HG03045 (cell line): ENCODE measurements at regions not wholly inside any gene's neighbourhood (a gene's known extent, or its start where the extent isn't known, plus 50 kb on each side); places are given as distances from the start of the nearest gene placed in this dataset.

ENCODE experiments used
- ATAC-seq: cut with Tn5 transposase; IDR thresholded peaks from one replicate; pipeline ENCODE4 v1.9.1; 2021; ENCODE audit warnings: mild to moderate bottlenecking, moderate library complexity; ENCODE audit not compliant: unreplicated experiment

GRCh38 chr10:128722947-128723346 lies 596.7 kb upstream of the MKI67 start:
- ATAC-seq, result no peak

- no peak for ATAC-seq
Measured at GRCh38 chr10:128723631-128724205, 597.5 kb upstream of the MKI67 start.

DNA sequence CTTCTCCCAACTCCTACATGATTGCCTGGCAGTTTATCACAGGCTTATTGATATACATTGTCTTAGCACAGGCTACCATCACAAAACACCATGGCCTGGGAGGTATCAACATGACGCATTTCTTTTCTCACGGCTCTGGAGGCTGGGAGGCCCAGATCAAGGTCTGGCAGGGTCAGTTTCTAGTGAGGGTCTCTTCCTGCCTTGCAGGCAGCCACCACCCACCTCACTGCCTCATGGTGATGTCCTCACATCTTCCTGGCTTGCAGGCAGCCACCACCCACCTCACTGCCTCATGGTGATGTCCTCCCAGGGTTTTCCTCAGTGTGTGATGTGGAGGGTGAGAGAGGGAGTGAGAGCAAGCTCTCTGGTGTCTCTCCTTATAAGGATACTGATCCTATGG lies 599.3 kb upstream of the MKI67 start:
- no peak for ATAC-seq

GRCh38 chr10:128727114-128727513 lies 600.9 kb upstream of the MKI67 start:
- no peak for ATAC-seq

GRCh38 chr10:128729910-128730420 lies 603.7 kb upstream of the MKI67 start:
- ATAC-seq, result no peak

DNA sequence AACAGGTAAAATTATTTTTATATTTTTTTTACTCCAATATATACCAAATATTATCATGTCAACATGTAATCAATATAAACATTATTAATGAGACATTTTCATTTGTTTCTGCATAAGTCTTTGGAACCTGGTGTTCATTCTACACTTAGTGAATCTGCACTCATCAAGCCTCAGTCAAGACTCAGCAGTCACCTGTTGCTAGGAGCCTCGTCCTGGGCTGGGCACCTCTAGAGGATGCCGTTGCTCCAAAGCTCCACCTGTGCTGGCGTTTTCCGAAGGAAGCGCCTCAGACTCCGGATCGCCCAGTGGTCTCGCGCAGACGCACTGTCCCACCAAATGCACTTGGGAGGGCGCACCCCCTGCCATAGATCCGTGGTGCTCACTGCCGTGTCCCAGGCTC lies 604.7 kb upstream of the MKI67 start:
- no peak for ATAC-seq

GRCh38 chr10:128734161-128734560 lies 607.9 kb upstream of the MKI67 start:
- no peak for ATAC-seq

GRCh38 chr10:128734734-128735133 lies 608.5 kb upstream of the MKI67 start:
- ATAC-seq, result no peak

DNA sequence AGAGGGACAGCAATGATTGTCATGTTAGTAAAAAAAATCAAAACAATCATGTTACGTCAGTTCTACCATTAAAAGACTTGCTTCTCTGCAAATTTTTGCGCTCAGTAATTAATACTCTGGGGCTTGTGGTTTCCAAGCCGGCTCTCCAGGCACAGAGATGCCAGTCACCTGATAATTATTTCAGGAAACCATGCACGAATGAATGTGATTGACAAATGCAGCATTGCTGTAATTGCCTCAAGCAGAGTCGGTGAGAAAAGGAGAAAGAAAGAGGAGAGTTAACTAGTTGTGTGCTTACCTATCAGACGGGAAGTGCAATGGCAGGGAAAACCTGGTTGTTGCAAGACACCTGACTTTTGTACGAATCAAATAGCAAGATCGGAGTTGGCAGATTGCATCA lies 609.8 kb upstream of the MKI67 start:
- no peak for ATAC-seq

GRCh38 chr10:128738386-128738915 lies 612.2 kb upstream of the MKI67 start:
- no peak for ATAC-seq

- ATAC-seq, result no peak
Measured at GRCh38 chr10:128739930-128740329, 613.7 kb upstream of the MKI67 start.

GRCh38 chr10:128741180-128741579 lies 615.0 kb upstream of the MKI67 start:
- no peak for ATAC-seq

DNA sequence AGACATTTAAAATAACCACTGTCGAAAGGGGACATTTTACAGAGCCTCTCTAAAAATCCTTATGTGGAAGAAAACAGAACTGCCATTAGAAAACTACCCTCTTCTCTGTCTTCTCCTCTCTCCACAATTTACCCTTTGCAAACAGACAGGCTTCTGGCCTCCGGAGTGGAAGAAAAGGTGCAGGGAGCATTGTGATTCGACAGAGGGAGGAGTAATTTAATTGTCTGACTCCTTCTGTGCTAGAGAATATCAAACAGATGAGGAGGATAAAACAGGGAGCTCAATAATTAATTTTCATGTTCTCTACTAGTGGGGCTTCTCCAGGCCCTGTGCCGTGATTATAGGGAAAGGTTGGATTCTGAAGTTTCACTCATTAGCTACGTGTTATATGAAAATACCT lies 615.5 kb upstream of the MKI67 start:
- ATAC-seq, result no peak

DNA sequence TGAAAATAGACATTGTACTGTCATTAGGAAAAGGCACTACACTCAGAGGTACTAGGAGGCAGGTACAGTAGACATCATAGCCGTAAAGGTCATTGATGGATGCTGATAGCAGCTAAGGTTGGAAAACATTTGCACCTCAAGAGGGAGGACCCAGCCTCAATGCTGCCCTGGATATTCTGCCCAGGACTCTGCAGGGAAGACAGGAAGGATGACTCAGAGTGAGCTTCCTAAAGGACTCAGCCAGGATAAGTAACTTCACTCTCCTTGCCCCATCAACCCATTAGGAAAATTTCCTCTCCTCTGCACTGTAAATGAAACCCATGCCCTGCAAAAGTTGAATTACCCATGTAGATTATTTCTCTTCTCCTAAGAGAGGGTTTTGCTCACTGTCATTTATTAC lies 617.9 kb upstream of the MKI67 start:
- ATAC-seq, result no peak

DNA sequence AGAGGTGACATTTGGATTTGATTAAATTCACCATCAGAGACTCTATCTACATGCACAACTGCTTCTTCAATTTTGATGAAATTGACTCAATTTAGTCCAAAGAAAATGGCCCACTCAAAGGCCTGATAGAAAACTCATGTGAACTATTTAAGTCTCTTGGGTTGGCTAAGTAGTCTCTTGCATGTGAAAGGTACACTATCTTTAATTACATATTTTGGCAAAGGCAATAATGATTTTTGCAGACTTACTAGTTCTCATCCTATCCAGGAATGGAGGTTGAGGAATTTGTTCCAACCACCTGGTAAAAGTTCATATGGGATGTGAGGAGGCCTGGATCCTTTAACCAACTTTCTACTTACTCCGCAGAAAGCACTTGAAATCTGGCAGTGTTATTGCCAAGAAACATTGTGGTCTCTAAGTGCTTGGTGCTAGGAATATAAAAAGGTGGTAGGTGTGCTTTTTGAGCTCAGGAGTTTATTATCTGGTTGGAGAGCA lies 618.6 kb upstream of the MKI67 start:
- no peak for ATAC-seq

- no peak for ATAC-seq
Measured at GRCh38 chr10:128747582-128748346, 621.5 kb upstream of the MKI67 start.

DNA sequence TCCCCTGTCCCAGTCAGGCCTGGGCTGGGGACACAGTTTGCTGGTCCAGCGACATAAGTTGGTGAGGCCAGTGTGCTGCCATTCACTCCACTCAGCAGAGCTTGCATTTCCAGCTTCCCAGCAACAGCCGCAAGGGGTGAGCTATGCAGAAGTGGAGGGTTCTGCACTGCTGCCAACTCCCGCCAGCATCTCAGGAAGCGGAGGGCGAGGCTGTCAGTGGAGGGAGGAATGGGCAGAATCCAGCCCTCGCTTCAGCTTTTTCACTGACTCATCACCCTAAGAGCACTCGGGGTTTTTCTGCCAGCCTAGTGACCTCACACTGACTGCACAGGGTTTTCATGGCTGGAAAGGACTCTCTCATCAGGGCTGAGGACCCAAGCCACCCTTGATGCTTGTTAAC lies 625.1 kb upstream of the MKI67 start:
- ATAC-seq, result no peak

DNA sequence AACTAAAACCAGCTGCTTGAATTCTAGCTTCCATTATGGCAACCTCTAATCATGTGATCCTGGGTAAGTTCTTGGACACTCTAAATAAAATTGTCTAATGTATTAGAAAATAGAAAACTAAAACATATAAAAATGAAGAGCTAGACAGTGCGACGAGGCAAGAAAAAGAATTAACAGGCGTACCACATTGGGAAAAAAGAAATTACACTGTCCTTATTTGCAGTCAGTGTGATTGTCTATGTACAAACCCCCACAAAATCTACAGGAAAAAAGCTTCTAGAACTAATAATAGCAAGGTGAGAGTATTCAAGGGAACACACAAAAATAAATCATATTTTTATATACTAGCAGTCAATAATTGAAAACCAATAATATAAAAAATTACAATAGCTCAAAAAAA lies 625.6 kb upstream of the MKI67 start:
- no peak for ATAC-seq

GRCh38 chr10:128759174-128759573 lies 633.0 kb upstream of the MKI67 start:
- no peak for ATAC-seq

GRCh38 chr10:128763588-128763987 lies 637.4 kb upstream of the MKI67 start:
- no peak for ATAC-seq

DNA sequence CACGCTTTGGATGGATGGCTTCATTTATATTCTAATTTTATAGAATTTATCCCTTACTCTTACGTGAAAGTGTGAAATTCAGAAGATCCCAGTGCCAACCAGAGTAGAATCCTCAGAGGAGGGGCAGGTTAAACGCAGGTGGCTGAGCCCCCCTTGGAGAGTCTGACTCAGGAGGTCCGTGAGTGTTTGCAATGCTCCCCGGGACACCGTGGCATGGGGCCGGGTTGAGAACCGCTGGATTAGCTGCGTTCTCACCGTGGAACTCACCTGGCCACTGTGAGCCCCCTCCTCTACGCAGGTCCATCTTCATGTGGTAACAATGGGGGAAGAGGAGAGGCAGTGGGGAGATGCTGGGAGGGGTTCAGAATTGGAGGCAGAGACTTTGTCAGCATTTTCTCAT lies 638.0 kb upstream of the MKI67 start:
- no peak for ATAC-seq

DNA sequence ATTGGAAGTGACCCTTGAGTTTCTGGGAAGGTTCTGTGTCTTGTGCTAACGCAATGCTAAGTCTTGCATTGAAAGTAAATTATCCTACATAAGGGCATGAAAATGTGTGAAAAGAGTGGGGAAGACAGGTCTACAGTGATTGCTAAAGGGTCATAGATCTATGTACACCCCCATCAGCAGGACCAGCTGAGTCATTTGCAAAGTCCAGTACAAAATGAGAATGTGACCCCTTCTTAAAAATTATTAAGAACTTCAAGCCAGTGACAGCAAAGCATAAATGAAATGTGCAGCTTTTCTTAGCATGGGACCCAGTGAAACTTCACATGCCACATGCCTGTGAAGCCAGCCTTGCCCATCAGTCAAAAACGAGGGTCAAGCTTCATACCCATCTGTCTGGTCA lies 640.7 kb upstream of the MKI67 start:
- no peak for ATAC-seq
